GM03348 (cell line): ENCODE measurements at regions not wholly inside any gene's neighbourhood (a gene's known extent, or its start where the extent isn't known, plus 50 kb on each side); places are given as distances from the start of the nearest gene placed in this dataset.
"Not testable (repeated sequence)": the region's sequence is repeated elsewhere in the genome, so short reads cannot be mapped to it uniquely, and the experiment has no call there.

Experiments
- DNase-seq: peaks from one replicate; pipeline ENCODE4 v3.0.0; 2012; ENCODE audit warnings: low spot score

- no peak for DNase-seq
These were observed 161.8 kb upstream of the RIMS1 start for GRCh38 chr6:71724456-71725125.

- DNase-seq = no peak
These were observed 161.3 kb upstream of the RIMS1 start for GRCh38 chr6:71725126-71725470.

- DNase-seq = no peak
These were observed 160.2 kb upstream of the RIMS1 start for GRCh38 chr6:71726121-71726520.

GRCh38 chr6:71727632-71728294, 158.6 kb upstream of the RIMS1 start:
- peak; percentile 5 for DNase-seq

- no peak for DNase-seq
These were observed 156.1 kb upstream of the RIMS1 start for GRCh38 chr6:71730284-71730683.

- DNase-seq = peak; percentile 21
These were observed 152.1 kb upstream of the RIMS1 start for GRCh38 chr6:71733970-71734899.

- no peak for DNase-seq
These were observed 148.4 kb upstream of the RIMS1 start for GRCh38 chr6:71737953-71738352.

GRCh38 chr6:71745525-71745924, 140.8 kb upstream of the RIMS1 start:
- DNase-seq = no peak

- DNase-seq = no peak
These were observed 120.1 kb upstream of the RIMS1 start for GRCh38 chr6:71766146-71766760.

- DNase-seq = no peak
These were observed 119.6 kb upstream of the RIMS1 start for GRCh38 chr6:71766796-71767195.

GRCh38 chr6:71768356-71768755, 118.0 kb upstream of the RIMS1 start:
- DNase-seq = no peak

GRCh38 chr6:71808865-71809264, 77.5 kb upstream of the RIMS1 start:
- no peak for DNase-seq

GRCh38 chr6:71810880-71811279, 75.5 kb upstream of the RIMS1 start:
- no peak for DNase-seq

GRCh38 chr6:71822625-71823024, 63.7 kb upstream of the RIMS1 start:
- DNase-seq = no peak

GRCh38 chr6:71832110-71832764, 54.1 kb upstream of the RIMS1 start:
- DNase-seq = not testable (repeated sequence)
